ENCODE measurements at regions not wholly inside any gene's neighbourhood (a gene's known extent, or its start where the extent isn't known, plus 50 kb on each side); places are given as distances from the start of the nearest gene placed in this dataset.

DNA sequence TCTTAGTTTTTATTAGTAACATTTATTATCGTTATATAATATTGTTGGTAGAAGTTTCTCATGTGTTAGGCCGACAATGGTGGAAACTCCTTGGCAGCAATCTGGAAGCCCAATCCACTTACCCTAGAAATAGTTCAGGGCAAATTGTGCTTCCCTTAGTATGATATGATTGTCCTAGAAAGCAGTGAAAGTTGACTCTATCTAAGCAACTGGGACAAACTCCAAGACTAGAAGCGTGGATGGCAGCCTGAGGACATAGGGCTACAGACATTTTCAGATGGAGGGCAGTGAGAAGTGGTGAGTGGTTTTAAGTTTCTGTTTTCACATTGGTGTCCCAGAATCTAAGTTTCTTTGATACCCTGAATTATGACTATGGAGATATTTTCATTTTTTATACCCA lies 63.3 kb upstream of the TRPC3 start:
- Histone ChIP-seq H3K4me3 (ENCODE audit: low read depth, low read length, poor library complexity, severe bottlenecking) (no peak overlapping the region), H3K9me2 (ENCODE audit: insufficient read depth, low read length) (no peaks in the 10 kb centered on the region), H3K9me3 (ENCODE audit: low read length) (no peaks in the 10 kb centered on the region), H3K27ac (ENCODE audit: low read depth, low read length, poor library complexity, severe bottlenecking) (no peak overlapping the region), H3K4me1 (ENCODE audit: insufficient read depth, low read length, poor library complexity, severe bottlenecking) (no peaks in the 10 kb centered on the region), H4K20me1 (ENCODE audit: insufficient read depth, low read length) (no peaks in the 10 kb centered on the region), H2AFZ (ENCODE audit: low read length) (no peak overlapping the region), H3K4me2 (ENCODE audit: low read length) (no peak overlapping the region), H3K79me2 (ENCODE audit: insufficient read depth, low read depth, low read length) (no peaks in the 10 kb centered on the region), H3K36me3 (ENCODE audit: insufficient read depth, low read length) (no peaks in the 10 kb centered on the region)
- TF ChIP-seq EZH2phosphoT487 (IDR thresholded peaks at IDR 0.05; ENCODE audit: borderline replicate concordance, low read depth, low read length): no peak
- TF ChIP-seq, protein P1, sequence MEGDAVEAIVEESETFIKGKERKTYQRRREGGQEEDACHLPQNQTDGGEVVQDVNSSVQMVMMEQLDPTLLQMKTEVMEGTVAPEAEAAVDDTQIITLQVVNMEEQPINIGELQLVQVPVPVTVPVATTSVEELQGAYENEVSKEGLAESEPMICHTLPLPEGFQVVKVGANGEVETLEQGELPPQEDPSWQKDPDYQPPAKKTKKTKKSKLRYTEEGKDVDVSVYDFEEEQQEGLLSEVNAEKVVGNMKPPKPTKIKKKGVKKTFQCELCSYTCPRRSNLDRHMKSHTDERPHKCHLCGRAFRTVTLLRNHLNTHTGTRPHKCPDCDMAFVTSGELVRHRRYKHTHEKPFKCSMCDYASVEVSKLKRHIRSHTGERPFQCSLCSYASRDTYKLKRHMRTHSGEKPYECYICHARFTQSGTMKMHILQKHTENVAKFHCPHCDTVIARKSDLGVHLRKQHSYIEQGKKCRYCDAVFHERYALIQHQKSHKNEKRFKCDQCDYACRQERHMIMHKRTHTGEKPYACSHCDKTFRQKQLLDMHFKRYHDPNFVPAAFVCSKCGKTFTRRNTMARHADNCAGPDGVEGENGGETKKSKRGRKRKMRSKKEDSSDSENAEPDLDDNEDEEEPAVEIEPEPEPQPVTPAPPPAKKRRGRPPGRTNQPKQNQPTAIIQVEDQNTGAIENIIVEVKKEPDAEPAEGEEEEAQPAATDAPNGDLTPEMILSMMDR (conservative IDR thresholded peaks at IDR 0.05; ENCODE audit: low read length): no peak
- POLR2A ChIA-PET: no interaction called here
- CTCF ChIA-PET (ENCODE audit: unreplicated experiment): no interaction called here
- intact Hi-C loops (cut with micrococcal nuclease; ENCODE audit: unreplicated experiment): no loop called here
- BruUV-seq (replicated peaks): no TSS peak
- no peak for DNase-seq (ENCODE audit: low spot score)

DNA sequence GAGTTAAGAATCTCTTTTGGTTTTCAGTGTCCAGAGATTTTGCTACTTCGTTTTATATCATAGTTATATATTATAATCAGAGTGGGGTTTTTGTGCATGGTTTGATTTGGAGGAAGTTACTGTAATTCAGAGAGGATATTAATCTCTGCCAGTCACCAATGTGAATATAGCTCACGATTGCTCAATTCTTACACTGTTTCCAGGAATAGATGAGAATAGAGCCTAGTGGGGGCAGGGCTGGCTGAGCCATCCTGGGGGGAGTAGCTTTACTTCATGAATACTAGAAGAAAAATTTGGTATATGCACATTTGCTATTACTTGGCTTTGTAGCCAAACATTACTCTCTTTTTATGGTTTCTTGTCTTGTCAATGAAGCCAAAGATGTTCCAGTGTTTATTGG lies 60.9 kb upstream of the TRPC3 start:
- no peak overlapping the region for H3K4me3 ChIP-seq (ENCODE audit: low read depth, low read length, poor library complexity, severe bottlenecking)
- intact Hi-C loops (cut with micrococcal nuclease; ENCODE audit: unreplicated experiment): no loop called here
- no TSS peak for BruUV-seq (replicated peaks)
- no peaks in the 10 kb centered on the region for H3K36me3 ChIP-seq (ENCODE audit: insufficient read depth, low read length)
- H3K27ac ChIP-seq (ENCODE audit: low read depth, low read length, poor library complexity, severe bottlenecking): no peak overlapping the region
- no peak overlapping the region for H3K4me2 ChIP-seq (ENCODE audit: low read length)
- DNase-seq (ENCODE audit: low spot score): no peak
- no peak overlapping the region for H2AFZ ChIP-seq (ENCODE audit: low read length)
- no peaks in the 10 kb centered on the region for H3K4me1 ChIP-seq (ENCODE audit: insufficient read depth, low read length, poor library complexity, severe bottlenecking)
- no peaks in the 10 kb centered on the region for H4K20me1 ChIP-seq (ENCODE audit: insufficient read depth, low read length)
- POLR2A ChIA-PET: no interaction called here
- H3K9me3 ChIP-seq (ENCODE audit: low read length): no peaks in the 10 kb centered on the region
- H3K79me2 ChIP-seq (ENCODE audit: insufficient read depth, low read depth, low read length): no peaks in the 10 kb centered on the region
- TF ChIP-seq, protein P1 (conservative IDR thresholded peaks at IDR 0.05; ENCODE audit: low read length): no peak
- TF ChIP-seq EZH2phosphoT487 (IDR thresholded peaks at IDR 0.05; ENCODE audit: borderline replicate concordance, low read depth, low read length): no peak
- no peaks in the 10 kb centered on the region for H3K9me2 ChIP-seq (ENCODE audit: insufficient read depth, low read length)
- CTCF ChIA-PET (ENCODE audit: unreplicated experiment): no interaction called here

DNA sequence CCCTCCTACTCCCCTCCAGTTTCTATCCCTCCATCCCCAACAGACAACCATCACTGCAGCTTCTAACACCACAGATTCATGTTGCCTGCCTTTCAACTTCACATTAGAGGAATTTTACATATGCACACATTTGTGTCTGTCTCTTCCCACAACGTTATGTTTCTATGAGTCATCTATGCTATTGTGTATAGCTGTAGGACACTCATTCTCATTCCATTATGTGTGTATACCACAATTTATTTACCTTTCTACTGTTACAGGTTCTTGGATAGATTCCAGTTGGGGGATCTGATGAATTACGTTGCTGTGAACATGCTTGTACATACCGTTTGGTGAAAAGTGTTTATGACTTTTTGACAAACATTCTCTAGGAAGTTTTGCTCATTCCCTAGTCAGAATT lies 58.8 kb upstream of the TRPC3 start:
- H2AFZ ChIP-seq (ENCODE audit: low read length): no peak overlapping the region
- no peak overlapping the region for H3K4me3 ChIP-seq (ENCODE audit: low read depth, low read length, poor library complexity, severe bottlenecking)
- H3K27ac ChIP-seq (ENCODE audit: low read depth, low read length, poor library complexity, severe bottlenecking): no peak overlapping the region
- intact Hi-C loops (cut with micrococcal nuclease; ENCODE audit: unreplicated experiment): no loop called here
- no peaks in the 10 kb centered on the region for H3K36me3 ChIP-seq (ENCODE audit: insufficient read depth, low read length)
- no peaks in the 10 kb centered on the region for H3K9me2 ChIP-seq (ENCODE audit: insufficient read depth, low read length)
- no peak for DNase-seq (ENCODE audit: low spot score)
- no TSS peak for BruUV-seq (replicated peaks)
- no peaks in the 10 kb centered on the region for H3K4me1 ChIP-seq (ENCODE audit: insufficient read depth, low read length, poor library complexity, severe bottlenecking)
- no peaks in the 10 kb centered on the region for H4K20me1 ChIP-seq (ENCODE audit: insufficient read depth, low read length)
- ChIA-PET POLR2A (no interaction called here), CTCF (ENCODE audit: unreplicated experiment) (no interaction called here)
- H3K79me2 ChIP-seq (ENCODE audit: insufficient read depth, low read depth, low read length): no peaks in the 10 kb centered on the region
- TF ChIP-seq, protein P1 (conservative IDR thresholded peaks at IDR 0.05; ENCODE audit: low read length): no peak
- no peak for TF ChIP-seq EZH2phosphoT487 (IDR thresholded peaks at IDR 0.05; ENCODE audit: borderline replicate concordance, low read depth, low read length)
- no peaks in the 10 kb centered on the region for H3K9me3 ChIP-seq (ENCODE audit: low read length)
- no peak overlapping the region for H3K4me2 ChIP-seq (ENCODE audit: low read length)
